NCI-H2029 treated with DMSO at 0.1 percent for 48 hours (cell line): ENCODE measurements at regions not wholly inside any gene's neighbourhood (a gene's known extent, or its start where the extent isn't known, plus 50 kb on each side); places are given as distances from the start of the nearest gene placed in this dataset.
"Not testable (repeated sequence)": the region's sequence is repeated elsewhere in the genome, so short reads cannot be mapped to it uniquely, and the experiment has no call there.

Source experiments
- DNase-seq: peaks from one replicate; lab custom pipeline; 2025; lab: John Stamatoyannopoulos, UW

DNA sequence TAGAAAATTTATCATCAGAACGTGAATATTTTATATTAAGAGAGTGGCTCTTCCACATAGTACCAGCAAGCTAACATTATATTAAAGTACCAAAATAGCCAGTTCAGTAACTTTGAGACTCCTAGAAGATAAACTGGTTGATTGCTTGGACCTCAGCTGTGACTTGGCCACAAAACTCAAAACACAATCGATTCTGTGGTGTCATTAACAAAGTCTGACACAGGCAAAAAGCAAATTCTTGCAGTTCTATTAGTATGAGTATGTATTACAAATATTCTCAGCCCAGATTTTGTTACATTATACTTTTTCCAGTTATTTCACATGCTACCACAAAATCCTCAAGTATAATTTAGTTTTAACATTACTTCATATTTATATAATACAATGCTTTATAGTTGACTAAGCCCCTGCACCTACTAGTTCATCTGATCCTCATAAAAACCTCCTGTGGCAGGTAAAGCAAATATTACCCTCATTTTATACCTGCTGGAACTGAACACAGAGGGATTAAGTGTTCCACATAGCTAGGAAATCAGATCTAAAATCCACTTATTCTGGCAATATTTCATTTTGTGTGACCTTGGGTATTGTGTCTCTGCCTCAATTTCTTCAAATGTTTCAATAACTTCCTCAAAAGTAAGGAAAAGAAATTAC lies 279.9 kb upstream of the MKLN1 start:
- DNase-seq, result no peak

DNA sequence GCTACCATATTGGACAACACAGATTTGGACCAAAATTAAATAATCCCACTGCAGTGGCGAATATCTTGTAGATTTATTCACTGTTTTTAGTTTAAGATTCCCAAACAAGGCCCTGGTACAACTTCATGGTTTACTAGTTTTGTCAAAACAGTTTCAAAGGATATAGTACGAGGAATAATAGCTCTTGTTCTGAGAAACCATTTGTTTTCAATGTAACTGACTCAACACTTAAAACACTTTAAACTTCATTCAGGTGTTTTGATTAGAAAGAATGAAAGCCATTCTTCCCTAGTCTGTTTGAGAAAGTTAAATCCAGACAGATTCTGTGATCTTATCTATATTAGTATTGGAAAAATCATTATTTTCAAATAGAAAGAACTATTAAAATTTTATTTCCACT lies 276.4 kb upstream of the MKLN1 start:
- DNase-seq, result no peak

GRCh38 chr7:131052285-131052904 lies 275.3 kb upstream of the MKLN1 start:
- no peak for DNase-seq

DNA sequence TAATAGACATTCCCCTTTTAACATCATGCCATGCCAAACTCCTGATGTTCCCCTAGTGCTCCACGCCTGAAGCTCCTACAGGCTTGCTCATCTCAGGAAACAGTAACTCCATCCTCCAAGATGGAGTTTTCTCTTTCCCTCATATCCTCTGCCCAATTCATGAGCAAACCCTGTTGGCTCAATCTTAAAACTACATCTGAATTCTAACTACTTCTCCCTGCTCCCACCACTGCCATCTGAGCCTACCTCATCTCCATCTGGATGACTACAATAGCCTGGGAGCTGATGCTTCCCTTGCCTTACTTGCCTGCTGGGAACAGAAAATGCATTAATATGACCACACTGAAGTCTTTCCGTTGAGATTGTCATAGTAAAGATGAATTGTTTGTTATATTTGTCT lies 271.7 kb upstream of the MKLN1 start:
- DNase-seq, result no peak

- peak; percentile 69 for DNase-seq
Measured at GRCh38 chr7:131057015-131057793, 270.5 kb upstream of the MKLN1 start.

- DNase-seq, result no peak
Measured at GRCh38 chr7:131057794-131058070, 269.9 kb upstream of the MKLN1 start.

- not testable (repeated sequence) for DNase-seq
Measured at GRCh38 chr7:131058561-131059288, 269.0 kb upstream of the MKLN1 start.

DNA sequence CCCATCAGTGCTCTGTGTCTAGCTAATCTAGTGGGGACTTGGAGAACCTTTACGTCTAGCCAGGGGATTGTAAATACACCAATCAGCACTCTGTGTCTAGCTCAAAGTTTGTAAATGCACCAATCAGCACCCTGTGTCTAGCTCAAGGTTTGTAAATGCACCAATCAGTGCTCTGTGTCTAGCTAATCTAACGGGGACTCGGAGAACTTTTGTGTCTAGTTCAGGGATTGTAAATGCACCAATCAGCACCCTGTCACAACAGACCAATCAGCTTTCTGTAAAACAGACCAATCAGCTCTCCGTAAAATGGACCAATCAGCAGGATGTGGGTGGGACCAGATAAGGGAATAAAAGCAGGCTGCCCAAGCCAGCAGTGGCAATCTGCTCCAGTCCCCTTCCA lies 268.3 kb upstream of the MKLN1 start:
- not testable (repeated sequence) for DNase-seq

GRCh38 chr7:131061158-131061557 lies 266.5 kb upstream of the MKLN1 start:
- no peak for DNase-seq

GRCh38 chr7:131061818-131062217 lies 265.9 kb upstream of the MKLN1 start:
- DNase-seq, result no peak

- DNase-seq, result no peak
Measured at GRCh38 chr7:131066635-131067034, 261.0 kb upstream of the MKLN1 start.

GRCh38 chr7:131067220-131067619 lies 260.5 kb upstream of the MKLN1 start:
- DNase-seq, result no peak

DNA sequence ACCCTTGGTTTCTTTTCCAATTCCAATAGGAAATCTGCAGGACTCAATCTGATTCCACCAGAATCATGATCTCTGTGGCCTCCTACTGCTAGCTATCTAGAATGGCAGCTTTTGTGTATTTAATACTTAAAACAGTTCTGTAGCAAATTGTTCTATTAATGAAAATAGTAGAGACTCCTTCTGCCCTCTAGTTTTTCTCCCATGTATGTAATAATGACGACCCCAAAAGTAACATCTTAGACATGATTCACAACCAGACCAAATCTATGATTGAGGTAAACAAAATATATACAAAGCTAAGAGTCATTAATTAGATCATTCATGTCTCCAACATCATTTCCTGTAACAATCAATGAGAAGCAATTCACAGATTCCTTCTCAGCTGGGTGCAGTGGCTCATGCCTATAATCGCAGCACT lies 259.1 kb upstream of the MKLN1 start:
- peak; percentile 27 for DNase-seq

DNA sequence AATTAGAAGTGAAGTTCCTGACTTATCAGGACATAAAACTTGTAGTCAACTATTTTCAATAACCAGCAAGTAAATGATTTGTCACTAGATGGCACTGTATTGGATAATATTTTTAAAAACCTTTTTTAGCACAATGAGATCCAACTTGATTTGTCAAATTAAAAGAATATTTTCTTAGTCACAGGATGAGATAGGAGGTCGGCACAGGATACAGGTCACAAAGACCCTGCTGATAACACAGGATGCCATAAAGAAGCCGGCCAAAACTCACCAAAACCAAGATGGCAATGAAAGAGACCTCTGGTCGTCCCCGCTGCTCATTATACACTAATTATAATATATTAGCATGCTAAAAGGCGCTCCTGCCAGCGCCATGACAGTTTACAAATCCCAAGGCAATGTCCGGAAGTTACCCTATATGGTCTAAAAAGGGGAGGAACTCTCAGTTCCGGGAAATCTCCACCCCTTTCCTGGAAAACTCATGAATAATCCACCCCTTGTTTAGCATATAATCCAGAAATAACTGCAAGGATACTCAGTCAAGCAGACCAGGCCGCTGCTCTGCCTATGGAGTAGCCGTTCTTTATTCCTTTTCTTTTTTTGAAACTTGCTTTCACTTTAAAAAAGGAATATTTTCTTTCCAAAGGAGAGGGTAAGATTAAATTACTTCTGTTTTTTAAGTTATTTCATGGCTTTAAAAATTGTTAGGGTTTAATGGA lies 255.7 kb upstream of the MKLN1 start:
- DNase-seq, result peak; percentile 93

- peak; percentile 75 for DNase-seq
Measured at GRCh38 chr7:131072505-131073091, 255.1 kb upstream of the MKLN1 start.

DNA sequence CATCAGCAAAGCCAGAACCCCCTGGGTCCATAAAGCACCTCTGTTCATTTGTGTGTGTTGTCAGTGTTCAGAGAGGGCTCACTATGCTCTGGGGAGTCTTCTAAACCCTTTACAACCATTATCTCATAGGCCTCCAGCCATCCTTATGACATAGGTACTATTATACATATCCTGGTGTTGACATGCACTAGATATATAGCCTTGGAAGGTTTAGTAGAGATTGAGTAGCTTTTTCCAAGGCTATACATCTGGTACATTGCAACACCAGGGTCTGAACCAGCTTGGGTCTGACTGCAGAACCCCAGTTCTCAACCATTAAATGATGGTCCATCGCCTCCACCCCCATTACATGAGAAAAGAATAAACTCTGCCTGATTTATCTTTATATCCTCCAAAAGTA lies 253.6 kb upstream of the MKLN1 start:
- no peak for DNase-seq

- DNase-seq, result no peak
Measured at GRCh38 chr7:131074585-131074984, 253.1 kb upstream of the MKLN1 start.

DNA sequence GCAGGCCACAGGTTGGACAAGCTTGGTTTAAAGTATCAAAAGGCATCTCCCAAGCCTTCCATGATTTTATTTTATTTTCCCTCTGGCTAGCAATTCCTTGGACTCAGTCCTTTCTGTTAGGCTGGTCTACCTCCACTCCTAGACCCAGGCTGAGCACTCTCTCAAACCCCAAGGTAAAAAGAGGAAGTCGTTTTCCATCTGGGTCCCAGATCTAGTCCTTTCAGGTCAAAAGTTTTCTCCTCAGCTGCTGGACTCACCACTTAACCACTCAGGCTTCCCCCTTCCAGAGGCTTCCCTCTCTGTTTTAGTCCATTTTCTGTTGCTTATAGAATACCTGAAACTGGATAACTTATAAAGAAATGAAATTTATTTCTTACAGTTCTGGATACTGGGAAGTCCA lies 252.3 kb upstream of the MKLN1 start:
- no peak for DNase-seq

DNA sequence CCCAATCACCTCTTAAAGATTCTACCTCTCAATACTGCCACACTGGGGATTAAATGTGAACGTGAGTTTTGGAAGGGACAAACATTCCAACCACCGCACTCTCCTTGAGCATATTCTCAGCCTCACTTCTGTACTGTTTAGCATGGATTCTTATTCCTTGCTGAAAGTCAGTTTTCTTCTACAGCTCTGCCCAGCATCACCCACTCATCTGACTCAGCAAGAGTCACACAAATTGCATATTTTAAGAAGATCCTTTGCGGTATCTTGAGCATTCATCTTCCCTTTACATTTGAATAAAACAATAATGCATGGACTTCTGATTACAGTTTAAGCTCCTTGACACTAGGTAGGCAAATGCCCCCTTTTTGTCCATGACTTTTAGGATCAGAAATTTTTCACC lies 251.6 kb upstream of the MKLN1 start:
- DNase-seq, result no peak

- no peak for DNase-seq
Measured at GRCh38 chr7:131076711-131077181, 250.9 kb upstream of the MKLN1 start.

GRCh38 chr7:131077735-131078134 lies 249.9 kb upstream of the MKLN1 start:
- DNase-seq, result no peak

- no peak for DNase-seq
Measured at GRCh38 chr7:131080754-131081153, 246.9 kb upstream of the MKLN1 start.
